ENCODE measurements at regions not wholly inside any gene's neighbourhood (a gene's known extent, or its start where the extent isn't known, plus 50 kb on each side); places are given as distances from the start of the nearest gene placed in this dataset.

DNA sequence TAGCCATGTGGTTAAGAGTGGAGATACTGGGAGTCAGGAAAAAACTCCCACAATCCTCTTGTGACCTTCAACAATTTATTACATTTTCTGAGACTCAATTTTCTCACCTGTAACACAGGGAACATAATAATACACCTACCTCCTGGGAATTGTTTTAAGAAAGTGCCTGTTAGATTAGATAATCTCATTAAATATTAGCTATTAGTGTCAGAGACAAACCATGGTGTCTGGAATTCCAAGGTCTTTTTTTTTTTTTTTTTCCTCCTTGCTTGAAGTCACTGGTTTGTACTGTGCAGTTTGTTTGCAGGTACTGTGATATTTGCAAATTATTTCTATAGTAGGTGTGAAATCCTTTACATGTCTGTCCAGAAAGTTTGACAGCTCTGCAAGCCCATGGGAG is 806.1 kb downstream of the DNAJB9 start (continued):
- TF ChIP-seq, protein P1, sequence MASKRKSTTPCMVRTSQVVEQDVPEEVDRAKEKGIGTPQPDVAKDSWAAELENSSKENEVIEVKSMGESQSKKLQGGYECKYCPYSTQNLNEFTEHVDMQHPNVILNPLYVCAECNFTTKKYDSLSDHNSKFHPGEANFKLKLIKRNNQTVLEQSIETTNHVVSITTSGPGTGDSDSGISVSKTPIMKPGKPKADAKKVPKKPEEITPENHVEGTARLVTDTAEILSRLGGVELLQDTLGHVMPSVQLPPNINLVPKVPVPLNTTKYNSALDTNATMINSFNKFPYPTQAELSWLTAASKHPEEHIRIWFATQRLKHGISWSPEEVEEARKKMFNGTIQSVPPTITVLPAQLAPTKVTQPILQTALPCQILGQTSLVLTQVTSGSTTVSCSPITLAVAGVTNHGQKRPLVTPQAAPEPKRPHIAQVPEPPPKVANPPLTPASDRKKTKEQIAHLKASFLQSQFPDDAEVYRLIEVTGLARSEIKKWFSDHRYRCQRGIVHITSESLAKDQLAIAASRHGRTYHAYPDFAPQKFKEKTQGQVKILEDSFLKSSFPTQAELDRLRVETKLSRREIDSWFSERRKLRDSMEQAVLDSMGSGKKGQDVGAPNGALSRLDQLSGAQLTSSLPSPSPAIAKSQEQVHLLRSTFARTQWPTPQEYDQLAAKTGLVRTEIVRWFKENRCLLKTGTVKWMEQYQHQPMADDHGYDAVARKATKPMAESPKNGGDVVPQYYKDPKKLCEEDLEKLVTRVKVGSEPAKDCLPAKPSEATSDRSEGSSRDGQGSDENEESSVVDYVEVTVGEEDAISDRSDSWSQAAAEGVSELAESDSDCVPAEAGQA (IDR thresholded peaks at IDR 0.05; ENCODE audit: low read depth) = no peak
- TF ChIP-seq, protein P1 (CRISPR knock-in tag; IDR thresholded peaks at IDR 0.05; ENCODE audit: borderline replicate concordance) = no peak
- no peak for TF ChIP-seq ZNF367 (CRISPR knock-in tag; IDR thresholded peaks at IDR 0.05; ENCODE audit: borderline replicate concordance)
- TF ChIP-seq, protein P2, sequence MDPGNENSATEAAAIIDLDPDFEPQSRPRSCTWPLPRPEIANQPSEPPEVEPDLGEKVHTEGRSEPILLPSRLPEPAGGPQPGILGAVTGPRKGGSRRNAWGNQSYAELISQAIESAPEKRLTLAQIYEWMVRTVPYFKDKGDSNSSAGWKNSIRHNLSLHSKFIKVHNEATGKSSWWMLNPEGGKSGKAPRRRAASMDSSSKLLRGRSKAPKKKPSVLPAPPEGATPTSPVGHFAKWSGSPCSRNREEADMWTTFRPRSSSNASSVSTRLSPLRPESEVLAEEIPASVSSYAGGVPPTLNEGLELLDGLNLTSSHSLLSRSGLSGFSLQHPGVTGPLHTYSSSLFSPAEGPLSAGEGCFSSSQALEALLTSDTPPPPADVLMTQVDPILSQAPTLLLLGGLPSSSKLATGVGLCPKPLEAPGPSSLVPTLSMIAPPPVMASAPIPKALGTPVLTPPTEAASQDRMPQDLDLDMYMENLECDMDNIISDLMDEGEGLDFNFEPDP (CRISPR knock-in tag; conservative IDR thresholded peaks at IDR 0.05) = no peak

DNA sequence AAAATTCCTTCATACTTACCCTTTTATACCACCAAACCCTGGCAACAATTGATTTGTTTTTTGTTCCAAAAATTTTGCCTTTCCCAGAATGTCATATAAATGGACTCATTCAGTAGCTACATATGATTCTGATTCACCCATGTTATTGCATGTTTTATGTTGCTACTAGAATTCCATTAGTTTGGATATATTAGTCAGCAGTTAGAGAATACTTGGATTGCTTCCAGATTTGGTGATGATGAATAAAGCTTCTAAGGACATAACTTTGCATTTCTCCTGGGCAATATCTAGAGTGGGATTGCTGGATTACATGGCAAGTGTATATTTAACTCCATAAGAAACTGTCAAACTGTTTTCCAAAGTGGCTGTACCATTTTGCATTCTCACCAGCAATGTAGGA is 806.9 kb downstream of the DNAJB9 start:
- H3K9me3 ChIP-seq (ENCODE audit: low read length) = peaks cover 11% of the 10 kb centered on the region; the same call in 1 of the 2 replicates
- no peak for DNase-seq (ENCODE audit: low spot score)
- H3K27ac ChIP-seq (ENCODE audit: extremely low read length, insufficient read depth, low read length) = no peak overlapping the region
- intact Hi-C loops (cut with micrococcal nuclease; ENCODE audit: unreplicated experiment) = no loop called here
- FAIRE-seq = no peak
- no peak overlapping the region for H3K4me3 ChIP-seq (replicated peaks in 1 of 3; ENCODE audit: insufficient read depth in 1 of 3, low read depth in 2 of 3, low read length in 3 of 3)
- POLR2A ChIA-PET = no interaction called here
- no peaks in the 10 kb centered on the region for H3K36me3 ChIP-seq (replicated peaks in 1 of 2; ENCODE audit: control insufficient read depth in 1 of 2, insufficient read depth in 2 of 2, low read length in 2 of 2)
- H3K4me2 ChIP-seq (ENCODE audit: low read depth, low read length) = no peak overlapping the region
- no peak overlapping the region for H3K9ac ChIP-seq (ENCODE audit: insufficient read depth, low read depth, low read length)
- no peaks in the 10 kb centered on the region for H3K79me2 ChIP-seq (ENCODE audit: insufficient read depth, low read length)
- CTCF ChIA-PET (ENCODE audit: low intra/inter-chr PET ratio, low total read pairs) = no interaction called here
- in situ Hi-C loops (cut with HindIII; ENCODE audit: extremely low pct_ligation_motif_present, low pct_unique_long_range_greater_than_20kb) = no loop called here
- H3K4me1 ChIP-seq (ENCODE audit: insufficient read depth, low read length) = no peaks in the 10 kb centered on the region
- ATAC-seq = no peak
- H2AFZ ChIP-seq (ENCODE audit: low read length) = no peak overlapping the region
- H3K27me3 ChIP-seq (ENCODE audit: control insufficient read depth in 1 of 2, insufficient read depth in 2 of 2, low read length in 2 of 2) = no peaks in the 10 kb centered on the region
- BruUV-seq (replicated peaks) = no TSS peak
- no peaks in the 10 kb centered on the region for H4K20me1 ChIP-seq (ENCODE audit: insufficient read depth, low read length)
- TF ChIP-seq ZKSCAN5 (CRISPR knock-in tag; IDR thresholded peaks at IDR 0.05) (no peak), GZF1 (CRISPR knock-in tag; IDR thresholded peaks at IDR 0.05) (no peak), SNAPC2 (CRISPR knock-in tag; IDR thresholded peaks at IDR 0.05) (no peak), SRF (IDR thresholded peaks at IDR 0.05; ENCODE audit: low read depth, low read length) (no peak), SP4 (CRISPR knock-in tag; IDR thresholded peaks at IDR 0.05) (no peak), ZNF569 (CRISPR knock-in tag; IDR thresholded peaks at IDR 0.05; ENCODE audit: borderline replicate concordance) (no peak), DNMT3B (CRISPR knock-in tag; conservative IDR thresholded peaks at IDR 0.05) (no peak), TAF1 (CRISPR knock-in tag; IDR thresholded peaks at IDR 0.05) (no peak), SOX13 (IDR thresholded peaks at IDR 0.05) (no peak), SOX13 (CRISPR knock-in tag; conservative IDR thresholded peaks at IDR 0.05 in 1 of 2, IDR thresholded peaks at IDR 0.05 in 1 of 2) (no peak), ZNF180 (CRISPR knock-in tag; IDR thresholded peaks at IDR 0.05; ENCODE audit: borderline replicate concordance, low read depth) (no peak), KLF13 (CRISPR knock-in tag; IDR thresholded peaks at IDR 0.05) (no peak)
- TF ChIP-seq, protein P3, sequence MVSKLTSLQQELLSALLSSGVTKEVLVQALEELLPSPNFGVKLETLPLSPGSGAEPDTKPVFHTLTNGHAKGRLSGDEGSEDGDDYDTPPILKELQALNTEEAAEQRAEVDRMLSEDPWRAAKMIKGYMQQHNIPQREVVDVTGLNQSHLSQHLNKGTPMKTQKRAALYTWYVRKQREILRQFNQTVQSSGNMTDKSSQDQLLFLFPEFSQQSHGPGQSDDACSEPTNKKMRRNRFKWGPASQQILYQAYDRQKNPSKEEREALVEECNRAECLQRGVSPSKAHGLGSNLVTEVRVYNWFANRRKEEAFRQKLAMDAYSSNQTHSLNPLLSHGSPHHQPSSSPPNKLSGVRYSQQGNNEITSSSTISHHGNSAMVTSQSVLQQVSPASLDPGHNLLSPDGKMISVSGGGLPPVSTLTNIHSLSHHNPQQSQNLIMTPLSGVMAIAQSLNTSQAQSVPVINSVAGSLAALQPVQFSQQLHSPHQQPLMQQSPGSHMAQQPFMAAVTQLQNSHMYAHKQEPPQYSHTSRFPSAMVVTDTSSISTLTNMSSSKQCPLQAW (CRISPR knock-in tag; IDR thresholded peaks at IDR 0.05) = no peak
